Forelimb muscle (tissue), 1 donor: ENCODE measurements at regions not wholly inside any gene's neighbourhood (a gene's known extent, or its start where the extent isn't known, plus 50 kb on each side); places are given as distances from the start of the nearest gene placed in this dataset.

Experiments
- DNase-seq: peaks from one replicate; pipeline ENCODE4 v3.0.0-alpha.2; 2013; ENCODE audit warnings: low read depth

- no peak for DNase-seq
These were observed 148.9 kb downstream of the EN1 start for GRCh38 chr2:118698564-118698963.

- no peak for DNase-seq
These were observed 149.7 kb downstream of the EN1 start for GRCh38 chr2:118697781-118698180.

DNA sequence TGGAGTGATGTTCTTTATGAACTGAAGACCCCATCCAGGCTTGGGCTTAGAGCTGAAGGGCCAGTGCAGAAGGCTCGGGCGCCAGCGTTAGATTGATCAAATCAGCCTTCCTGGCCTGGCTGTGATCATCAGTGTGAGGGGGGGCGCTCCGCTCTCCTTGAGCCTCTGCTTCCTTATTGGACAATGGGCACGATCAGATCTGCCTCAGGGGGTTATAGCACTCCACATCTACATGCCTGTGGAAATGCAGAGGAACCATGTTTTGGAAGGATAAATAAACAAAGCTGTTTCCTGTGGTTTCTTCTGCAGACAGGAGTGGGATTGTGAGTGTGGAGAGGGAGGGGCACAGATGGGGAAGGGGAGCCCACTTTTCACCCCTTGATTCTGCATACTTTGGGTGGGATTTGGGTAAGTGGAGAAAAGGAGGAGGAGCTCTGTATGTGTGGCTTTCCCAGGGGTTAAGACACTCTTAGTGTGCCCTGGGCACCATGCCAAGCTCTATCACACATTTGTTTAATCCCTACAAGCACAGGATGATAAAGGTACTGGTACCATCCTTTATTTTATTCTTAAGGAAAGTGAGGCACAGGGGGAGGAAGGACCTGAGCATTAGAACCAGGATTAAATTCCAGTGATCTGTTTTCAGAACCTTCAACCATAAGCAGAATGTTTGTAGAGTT lies 150.5 kb downstream of the EN1 start:
- no peak for DNase-seq

GRCh38 chr2:118693287-118693822 lies 154.1 kb downstream of the EN1 start:
- no peak for DNase-seq

DNA sequence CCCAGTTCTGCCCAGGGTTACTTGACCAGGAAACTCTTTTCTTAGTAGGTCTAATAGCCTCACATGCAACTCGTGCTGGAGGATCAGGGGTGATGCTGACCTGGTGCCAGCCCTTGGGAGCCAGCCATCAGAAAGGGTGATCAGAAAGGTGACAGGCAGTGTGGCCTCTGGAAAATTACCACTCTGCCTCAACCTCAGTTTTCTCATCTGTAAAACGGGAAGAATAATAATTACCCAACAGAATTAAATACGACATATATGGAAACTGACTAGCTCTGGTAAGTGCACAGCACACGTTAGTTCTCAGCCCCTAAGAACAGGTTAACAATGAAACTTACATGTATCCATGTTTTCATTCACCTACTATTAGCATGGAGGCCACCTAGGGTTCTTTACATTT lies 157.6 kb downstream of the EN1 start:
- no peak for DNase-seq

GRCh38 chr2:118689456-118689855 lies 158.0 kb downstream of the EN1 start:
- DNase-seq: no peak

DNA sequence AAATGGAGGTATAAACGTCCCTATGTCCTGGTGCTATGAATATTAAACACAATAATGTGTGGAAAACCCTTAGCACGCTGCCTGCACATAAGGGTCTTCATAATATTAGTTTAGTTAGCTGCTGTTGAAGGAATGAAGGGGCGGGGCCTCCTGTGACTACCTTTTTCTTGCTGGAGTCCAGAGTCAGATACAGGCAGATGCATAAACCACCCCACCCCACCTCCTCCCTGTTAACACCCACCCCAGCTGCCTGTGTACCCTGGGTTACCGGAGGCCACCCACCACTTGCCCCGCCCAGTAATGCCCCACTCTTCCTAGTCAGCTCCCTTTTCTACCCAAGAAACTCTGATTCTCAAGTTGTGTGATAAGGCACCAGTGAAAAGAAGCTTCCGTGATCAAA lies 158.4 kb downstream of the EN1 start:
- DNase-seq: no peak

DNA sequence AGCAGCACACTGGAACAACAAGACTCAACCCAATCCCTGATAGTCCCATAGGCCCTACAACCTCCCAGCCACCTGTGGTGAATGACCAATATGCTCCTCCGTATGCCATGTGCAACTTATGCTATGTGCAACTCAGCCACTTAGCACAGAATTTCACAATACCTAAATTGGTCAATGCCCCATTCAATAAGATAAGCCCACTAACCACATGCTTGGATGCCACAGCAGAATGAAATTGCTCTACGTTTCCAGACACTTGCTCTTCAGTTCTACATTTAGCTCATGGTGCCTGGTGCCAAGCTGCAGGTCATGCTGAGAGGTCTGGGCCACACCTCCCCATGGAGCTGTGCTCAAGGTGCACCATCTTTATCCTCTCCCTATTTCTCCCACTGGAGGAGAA lies 159.8 kb downstream of the EN1 start:
- DNase-seq: no peak

- DNase-seq: no peak
These were observed 160.3 kb downstream of the EN1 start for GRCh38 chr2:118687192-118687591.

- peak; percentile 19 for DNase-seq
These were observed 161.1 kb downstream of the EN1 start for GRCh38 chr2:118686346-118686745.

DNA sequence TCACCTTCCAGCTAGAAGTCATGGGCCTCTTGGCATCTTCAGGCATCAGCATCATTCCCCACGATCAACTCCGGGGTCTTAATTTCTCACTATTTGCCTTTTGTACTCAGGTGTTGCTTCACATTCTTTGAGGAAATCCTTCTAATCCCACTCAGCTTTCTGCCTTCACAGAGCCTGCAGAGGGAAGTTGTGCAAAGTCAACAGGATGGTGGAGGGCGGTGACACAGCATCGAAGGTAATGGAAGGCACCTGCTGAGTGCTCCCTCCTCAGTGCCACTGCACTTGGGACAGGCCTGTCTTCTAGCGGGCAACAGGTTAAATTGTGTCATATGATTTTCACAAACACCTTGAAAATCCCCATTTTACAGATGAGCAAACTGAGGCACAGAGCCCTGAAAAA lies 164.0 kb downstream of the EN1 start:
- no peak for DNase-seq

- no peak for DNase-seq
These were observed 168.5 kb downstream of the EN1 start for GRCh38 chr2:118678985-118679384.

DNA sequence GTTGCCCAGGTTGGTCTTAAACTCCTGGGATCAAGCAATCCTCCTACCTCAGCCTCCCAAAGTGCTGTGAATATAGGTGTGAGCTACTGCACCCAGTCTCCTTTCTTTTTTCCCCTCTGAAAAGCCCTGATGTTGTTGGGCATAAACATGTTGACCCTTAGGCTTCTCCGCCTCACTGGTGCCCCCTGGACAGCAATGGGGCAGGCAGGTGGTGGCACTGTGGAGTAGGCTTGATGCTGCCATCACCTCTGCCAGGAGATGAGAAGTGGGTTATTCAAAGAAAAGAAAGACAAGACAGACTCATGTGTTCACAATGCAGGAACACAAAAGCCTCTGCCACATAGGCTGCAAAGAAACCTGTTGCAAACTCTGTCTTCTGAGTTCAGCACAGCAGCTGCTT lies 169.9 kb downstream of the EN1 start:
- DNase-seq: no peak

- no peak for DNase-seq
These were observed 171.9 kb downstream of the EN1 start for GRCh38 chr2:118675531-118675930.

- DNase-seq: no peak
These were observed 174.8 kb downstream of the EN1 start for GRCh38 chr2:118672571-118673158.

DNA sequence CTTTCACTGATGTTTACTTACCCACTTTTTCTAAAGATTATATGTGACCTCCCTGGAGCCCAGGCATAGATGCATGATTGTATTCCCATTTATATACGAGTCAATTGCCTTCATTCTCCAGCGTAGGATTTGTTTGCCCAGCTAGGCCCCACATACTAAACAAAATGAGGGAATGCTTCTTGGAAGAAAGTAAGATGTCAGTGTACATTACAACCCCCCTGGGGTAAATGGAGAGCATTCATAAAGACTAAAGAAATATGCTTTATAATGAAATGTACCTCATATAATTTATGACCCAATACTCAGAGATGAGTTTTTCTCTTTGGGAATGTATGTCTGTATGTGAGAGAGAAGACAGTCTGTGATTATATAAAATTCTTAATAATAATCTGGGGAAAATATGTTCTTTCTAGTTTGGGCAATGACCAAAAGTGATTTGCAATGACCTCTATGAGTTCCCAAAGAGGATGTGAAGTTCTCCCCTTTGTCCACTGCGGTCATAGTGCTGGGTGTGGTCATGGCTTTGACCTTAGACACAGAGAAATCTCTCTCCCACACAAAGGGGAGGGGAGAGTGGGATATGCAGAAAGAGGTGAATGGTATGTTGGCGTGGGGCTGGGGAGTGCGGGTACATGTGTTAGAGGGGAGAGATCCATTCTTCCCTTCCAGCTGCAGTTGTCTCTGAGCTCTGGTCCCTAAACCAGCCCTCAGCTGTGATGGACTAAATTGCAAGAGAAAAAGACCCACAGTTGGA lies 175.6 kb downstream of the EN1 start:
- no peak for DNase-seq

- peak; percentile 86 for DNase-seq
These were observed 176.6 kb downstream of the EN1 start for GRCh38 chr2:118670838-118671237.

DNA sequence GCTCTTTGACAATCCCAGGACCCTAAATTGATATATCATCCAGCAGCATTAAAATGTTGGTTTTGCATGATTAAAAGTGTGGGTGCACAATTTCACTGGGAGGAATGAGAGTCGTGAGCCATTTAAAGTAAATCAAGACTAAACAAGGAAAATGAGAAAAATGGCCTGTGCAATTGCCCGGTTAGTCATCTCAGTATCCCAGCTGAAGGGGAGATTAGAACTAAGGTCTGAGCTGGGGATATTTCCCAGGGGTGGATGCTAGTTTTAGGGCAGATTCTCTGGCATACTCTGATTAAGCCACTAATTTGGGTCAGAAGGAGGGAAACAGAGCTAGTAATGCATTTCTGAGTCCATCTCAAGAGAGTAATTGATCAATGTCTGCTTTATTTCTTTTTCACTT lies 177.2 kb downstream of the EN1 start:
- no peak for DNase-seq

DNA sequence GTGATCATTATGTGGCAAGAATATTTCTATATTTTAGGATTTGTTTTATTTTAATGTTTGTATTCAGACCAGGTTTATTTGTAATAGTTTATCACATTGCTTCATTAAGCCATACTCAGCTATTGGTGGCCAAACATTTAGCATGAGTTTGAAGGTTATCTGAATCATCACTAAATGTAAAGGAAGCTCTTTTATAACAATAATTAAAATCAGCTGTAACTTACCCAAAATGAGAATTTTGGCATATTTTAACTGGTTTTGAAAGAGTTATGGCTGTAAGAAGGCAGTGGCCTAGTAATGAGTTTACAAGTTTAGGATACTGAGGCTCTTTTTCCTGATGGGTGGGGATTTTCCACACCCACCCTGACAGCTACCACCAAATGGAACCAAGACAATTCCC lies 177.8 kb downstream of the EN1 start:
- DNase-seq: no peak

DNA sequence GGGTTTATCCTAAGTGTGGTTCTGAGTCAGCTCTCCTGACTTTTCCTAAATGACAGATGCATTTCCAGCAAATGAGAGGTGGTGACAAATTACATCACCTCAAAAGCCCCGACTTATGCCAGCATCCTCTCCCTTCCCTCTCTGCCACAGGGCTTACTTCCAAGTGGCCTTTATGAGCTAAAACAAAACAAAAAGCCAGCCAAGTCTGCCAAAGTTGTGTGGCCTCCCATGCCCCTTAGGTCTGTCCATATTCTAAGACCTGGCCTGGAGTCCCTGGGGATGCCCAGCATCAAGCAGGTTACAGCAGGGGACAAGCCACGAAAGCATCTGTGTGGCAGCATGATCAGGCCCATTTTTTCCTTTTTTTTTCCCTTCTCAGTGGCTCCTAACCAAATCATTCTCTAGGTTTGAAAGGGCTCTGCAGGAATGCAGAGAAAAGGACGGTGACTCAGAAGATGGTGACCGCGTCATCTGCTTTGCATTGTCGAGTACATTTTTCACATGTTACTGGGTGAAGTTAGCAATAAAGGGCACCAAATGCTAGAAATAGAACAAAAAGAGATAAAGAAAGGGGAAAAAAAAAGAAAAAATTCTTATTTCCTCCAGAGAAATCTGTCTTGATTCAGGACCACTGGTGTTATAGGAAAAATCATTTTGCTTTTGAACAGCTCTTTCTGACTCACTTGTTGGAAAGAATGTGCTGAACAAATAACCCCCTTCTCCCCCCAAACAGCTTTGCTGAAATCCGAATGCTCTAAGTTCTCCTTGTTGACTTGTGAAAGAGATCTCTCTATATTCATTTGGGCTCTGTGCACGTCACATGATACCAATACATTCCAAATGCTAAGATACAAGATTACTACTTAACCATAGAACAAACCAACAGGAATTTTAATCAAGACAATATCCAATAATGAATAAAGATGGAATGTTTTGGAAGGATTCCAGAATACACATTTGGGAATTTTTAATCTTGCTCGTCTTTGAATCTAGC lies 178.7 kb downstream of the EN1 start:
- peak; percentile 51 for DNase-seq

- DNase-seq: no peak
These were observed 179.5 kb downstream of the EN1 start for GRCh38 chr2:118667964-118668363.

GRCh38 chr2:118667348-118667747 lies 180.1 kb downstream of the EN1 start:
- DNase-seq: no peak
